Liver (tissue), 3 donors: ENCODE measurements at regions not wholly inside any gene's neighbourhood (a gene's known extent, or its start where the extent isn't known, plus 50 kb on each side); places are given as distances from the start of the nearest gene placed in this dataset.

Source experiments
- GABPA ChIP-seq, 2 donors: IDR thresholded peaks in 1 of 2; conservative IDR thresholded peaks in 1 of 2; 2 replicates each; pipeline ENCODE4 v1.6.1; 2016; ENCODE audit warnings: antibody characterized with exemption in 2 of 2, mild to moderate bottlenecking in 1 of 2, moderate library complexity in 1 of 2
- TF ChIP-seq, protein P1 (sequence below): fragments of 150-350 bp; IDR thresholded peaks from 2 replicates; pipeline ENCODE4 v1.5.1; 2017; ENCODE audit warnings: improper control_type of control experiment, low read depth, low read length; ENCODE audit not compliant: missing input control
- donor health status: healthy.
- donor health status: healthy.

DNA sequence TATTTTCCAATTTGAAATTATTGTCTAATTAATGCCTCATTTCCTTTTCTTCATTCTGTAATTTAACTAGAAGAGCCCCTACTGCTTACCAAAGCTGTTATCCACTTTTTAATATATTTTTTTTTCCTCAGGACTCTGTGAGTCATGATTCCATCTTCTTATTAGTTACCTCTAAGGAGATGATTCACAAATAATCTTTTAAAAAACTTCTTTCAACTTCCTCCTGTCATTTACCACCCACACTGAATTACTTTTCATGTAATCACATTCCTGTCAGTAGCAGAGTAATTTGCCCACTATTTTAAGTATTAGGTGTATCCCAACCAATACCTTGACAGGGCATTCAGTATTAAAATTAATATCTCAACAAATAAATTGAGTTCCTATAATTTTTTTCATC is 470.9 kb upstream of the ADGRL3 start:
- TF ChIP-seq, protein P1, sequence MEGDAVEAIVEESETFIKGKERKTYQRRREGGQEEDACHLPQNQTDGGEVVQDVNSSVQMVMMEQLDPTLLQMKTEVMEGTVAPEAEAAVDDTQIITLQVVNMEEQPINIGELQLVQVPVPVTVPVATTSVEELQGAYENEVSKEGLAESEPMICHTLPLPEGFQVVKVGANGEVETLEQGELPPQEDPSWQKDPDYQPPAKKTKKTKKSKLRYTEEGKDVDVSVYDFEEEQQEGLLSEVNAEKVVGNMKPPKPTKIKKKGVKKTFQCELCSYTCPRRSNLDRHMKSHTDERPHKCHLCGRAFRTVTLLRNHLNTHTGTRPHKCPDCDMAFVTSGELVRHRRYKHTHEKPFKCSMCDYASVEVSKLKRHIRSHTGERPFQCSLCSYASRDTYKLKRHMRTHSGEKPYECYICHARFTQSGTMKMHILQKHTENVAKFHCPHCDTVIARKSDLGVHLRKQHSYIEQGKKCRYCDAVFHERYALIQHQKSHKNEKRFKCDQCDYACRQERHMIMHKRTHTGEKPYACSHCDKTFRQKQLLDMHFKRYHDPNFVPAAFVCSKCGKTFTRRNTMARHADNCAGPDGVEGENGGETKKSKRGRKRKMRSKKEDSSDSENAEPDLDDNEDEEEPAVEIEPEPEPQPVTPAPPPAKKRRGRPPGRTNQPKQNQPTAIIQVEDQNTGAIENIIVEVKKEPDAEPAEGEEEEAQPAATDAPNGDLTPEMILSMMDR: no peak
- TF ChIP-seq GABPA (IDR thresholded peaks at IDR 0.05 in 1 of 2, conservative IDR thresholded peaks at IDR 0.05 in 1 of 2): no peak
